Esophagus squamous epithelium (tissue), 5 donors: ENCODE measurements at regions not wholly inside any gene's neighbourhood (a gene's known extent, or its start where the extent isn't known, plus 50 kb on each side); places are given as distances from the start of the nearest gene placed in this dataset.
"Not testable (repeated sequence)": the region's sequence is repeated elsewhere in the genome, so short reads cannot be mapped to it uniquely, and the experiment has no call there.

Experiments
- DNase-seq: peaks from one replicate; lab custom pipeline; 2025; lab: John Stamatoyannopoulos, UW
- H3K27ac ChIP-seq, 4 donors: fragments of 200-600 bp; sonication (generic); one replicate each; pipeline ENCODE4 v1.5.1; 2016 to 2019; ENCODE audit warnings: mild to moderate bottlenecking in 1 of 4
- H3K27me3 ChIP-seq, 4 donors: fragments of 200-600 bp; sonication (generic); 1 replicate in 3 of 4; 2 replicates in 1 of 4; pipeline versions ENCODE4 v1.5.1 to v1.6.0; 2017 to 2021; ENCODE audit warnings: antibody characterized with exemption in 1 of 4
- H3K36me3 ChIP-seq, 3 donors: fragments of 200-600 bp; sonication (generic); one replicate each; pipeline ENCODE4 v1.5.1; 2016 to 2019
- H3K4me1 ChIP-seq, 3 donors: fragments of 200-600 bp; sonication (generic); one replicate each; pipeline ENCODE4 v1.5.1; 2017 to 2019
- H3K4me3 ChIP-seq, 4 donors: fragments of 200-600 bp; sonication (generic); 1 replicate in 3 of 4; 2 replicates in 1 of 4; pipeline ENCODE4 v1.5.1; 2016 to 2019; ENCODE audit warnings: mild to moderate bottlenecking in 2 of 4, moderate library complexity in 1 of 4
- H3K9me3 ChIP-seq, 3 donors: fragments of 200-600 bp; sonication (generic); one replicate each; pipeline ENCODE4 v1.5.1; 2016 to 2019
- POLR2A ChIP-seq, 4 donors: fragments of 450-650 bp; IDR thresholded peaks; one replicate each; pipeline ENCODE4 v1.6.1; 2017; ENCODE audit warnings: antibody characterized with exemption in 4 of 4, mild to moderate bottlenecking in 4 of 4, moderate library complexity in 3 of 4
- WGBS, 2 donors: methylation state at CpG; one replicate each; pipeline ENCODE4 v1.1.5; 2018; 5-methylcytosine and 5-hydroxymethylcytosine counted together
- intact Hi-C: fragments of 100-400 bp; cut with DNase I; formaldehyde crosslinking; loops from one replicate; pipeline ENCODE4 v1.15.0; 2022
- TF ChIP-seq, protein P1 (sequence below), 6 experiments: fragments of 450-650 bp in 4 of 6; fragments of 200-600 bp in 2 of 6; sonication (generic) in 2 of 6; IDR thresholded peaks; one replicate each; pipeline ENCODE4 v1.5.1; 2016 to 2019; ENCODE audit warnings: antibody characterized with exemption in 6 of 6, mild to moderate bottlenecking in 4 of 6, moderate library complexity in 4 of 6
- donor health status: DM: yes; HTN: yes; CAD: no.

DNA sequence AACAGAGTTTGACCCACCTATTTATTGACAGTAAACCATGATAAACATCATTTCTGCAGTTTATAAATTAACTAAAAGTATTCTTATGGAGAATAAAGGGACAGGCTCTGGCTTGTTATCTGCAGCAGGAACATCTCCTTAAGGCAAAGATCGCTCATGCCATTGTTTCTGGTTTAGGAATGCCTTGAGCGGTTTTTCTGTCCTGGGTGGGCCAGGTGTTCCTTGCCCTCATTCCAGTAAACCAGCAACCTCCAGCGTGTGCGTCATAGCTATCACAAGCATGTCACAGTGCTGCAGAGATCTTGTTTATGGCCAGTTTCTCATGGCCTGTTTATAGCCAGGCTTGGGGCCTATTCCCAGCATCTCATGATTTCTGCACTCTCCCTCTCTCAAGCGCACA is 521.7 kb downstream of the HINT1 start:
- Histone ChIP-seq H3K36me3 (no peaks in the 10 kb centered on the region), H3K9me3 (no peaks in the 10 kb centered on the region), H3K4me3 (no peak overlapping the region), H3K27me3 (no peaks in the 10 kb centered on the region), H3K4me1 (no peaks in the 10 kb centered on the region), H3K27ac (no peak overlapping the region)
- no peak for DNase-seq
- intact Hi-C loops, result no loop called here
- TF ChIP-seq, protein P1, sequence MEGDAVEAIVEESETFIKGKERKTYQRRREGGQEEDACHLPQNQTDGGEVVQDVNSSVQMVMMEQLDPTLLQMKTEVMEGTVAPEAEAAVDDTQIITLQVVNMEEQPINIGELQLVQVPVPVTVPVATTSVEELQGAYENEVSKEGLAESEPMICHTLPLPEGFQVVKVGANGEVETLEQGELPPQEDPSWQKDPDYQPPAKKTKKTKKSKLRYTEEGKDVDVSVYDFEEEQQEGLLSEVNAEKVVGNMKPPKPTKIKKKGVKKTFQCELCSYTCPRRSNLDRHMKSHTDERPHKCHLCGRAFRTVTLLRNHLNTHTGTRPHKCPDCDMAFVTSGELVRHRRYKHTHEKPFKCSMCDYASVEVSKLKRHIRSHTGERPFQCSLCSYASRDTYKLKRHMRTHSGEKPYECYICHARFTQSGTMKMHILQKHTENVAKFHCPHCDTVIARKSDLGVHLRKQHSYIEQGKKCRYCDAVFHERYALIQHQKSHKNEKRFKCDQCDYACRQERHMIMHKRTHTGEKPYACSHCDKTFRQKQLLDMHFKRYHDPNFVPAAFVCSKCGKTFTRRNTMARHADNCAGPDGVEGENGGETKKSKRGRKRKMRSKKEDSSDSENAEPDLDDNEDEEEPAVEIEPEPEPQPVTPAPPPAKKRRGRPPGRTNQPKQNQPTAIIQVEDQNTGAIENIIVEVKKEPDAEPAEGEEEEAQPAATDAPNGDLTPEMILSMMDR (IDR thresholded peaks at IDR 0.05), result no peak
- no peak for TF ChIP-seq POLR2A (IDR thresholded peaks at IDR 0.05)
- WGBS, 2 donors, result 77 to 85% methylated on average over 5 of the region's 5 CpGs

DNA sequence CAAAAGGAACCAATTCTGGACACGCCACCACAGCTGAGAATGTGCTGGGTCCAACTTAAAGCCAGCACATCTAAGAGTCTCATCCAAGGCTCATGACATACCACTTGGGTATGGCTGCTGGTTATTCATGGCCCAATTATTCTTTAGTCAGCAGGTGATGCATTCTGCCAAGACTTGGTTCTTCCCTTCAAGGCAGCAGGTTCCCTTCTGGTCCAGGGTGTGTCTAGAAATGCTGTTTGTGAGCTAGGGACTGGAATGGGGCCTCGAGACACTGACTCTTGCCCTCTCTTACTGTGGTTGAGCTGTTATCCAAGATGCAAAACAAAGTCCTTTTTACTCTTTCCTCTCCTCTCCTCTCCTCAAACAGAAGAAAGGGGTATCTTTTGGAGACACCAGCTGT is 522.6 kb downstream of the HINT1 start:
- no peaks in the 10 kb centered on the region for H3K27me3 ChIP-seq
- H3K4me3 ChIP-seq, result no peak overlapping the region
- TF ChIP-seq, protein P1 (IDR thresholded peaks at IDR 0.05), result no peak
- no peak for TF ChIP-seq POLR2A (IDR thresholded peaks at IDR 0.05)
- H3K9me3 ChIP-seq, result no peaks in the 10 kb centered on the region
- no peaks in the 10 kb centered on the region for H3K36me3 ChIP-seq
- no peak overlapping the region for H3K27ac ChIP-seq
- no peaks in the 10 kb centered on the region for H3K4me1 ChIP-seq
- WGBS, 2 donors, result 58 to 64% methylated on average over 2 of the region's 2 CpGs
- no peak for DNase-seq
- intact Hi-C loops, result no loop called here

DNA sequence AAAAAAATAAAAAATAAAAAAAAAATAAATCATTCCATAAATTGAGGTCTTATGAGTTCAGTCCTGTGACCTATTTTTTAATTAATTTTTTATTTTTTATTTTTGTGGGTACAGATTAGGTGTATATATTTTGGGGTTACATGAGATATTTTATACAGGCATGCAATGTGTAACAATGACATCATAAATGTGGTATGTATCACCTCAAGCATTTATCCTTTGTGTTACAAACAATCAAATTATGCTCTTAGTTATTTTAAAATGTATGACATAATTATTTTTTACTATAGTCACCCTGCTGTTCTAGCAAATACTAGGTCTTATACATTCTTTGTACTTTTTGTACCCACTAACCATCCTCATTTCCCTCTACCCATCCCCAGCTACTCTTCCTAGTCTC is 537.9 kb downstream of the HINT1 start:
- H3K27me3 ChIP-seq, result no peaks in the 10 kb centered on the region
- DNase-seq, result no peak
- H3K4me3 ChIP-seq, result no peak overlapping the region
- intact Hi-C loops, result no loop called here
- no peaks in the 10 kb centered on the region for H3K36me3 ChIP-seq
- TF ChIP-seq, protein P1 (IDR thresholded peaks at IDR 0.05), result no peak
- TF ChIP-seq POLR2A (IDR thresholded peaks at IDR 0.05), result no peak
- peaks cover 0 to 6% (median 0%) of the 10 kb centered on the region in 3 donors for H3K9me3 ChIP-seq
- no peak overlapping the region for H3K27ac ChIP-seq
- no peaks in the 10 kb centered on the region for H3K4me1 ChIP-seq

DNA sequence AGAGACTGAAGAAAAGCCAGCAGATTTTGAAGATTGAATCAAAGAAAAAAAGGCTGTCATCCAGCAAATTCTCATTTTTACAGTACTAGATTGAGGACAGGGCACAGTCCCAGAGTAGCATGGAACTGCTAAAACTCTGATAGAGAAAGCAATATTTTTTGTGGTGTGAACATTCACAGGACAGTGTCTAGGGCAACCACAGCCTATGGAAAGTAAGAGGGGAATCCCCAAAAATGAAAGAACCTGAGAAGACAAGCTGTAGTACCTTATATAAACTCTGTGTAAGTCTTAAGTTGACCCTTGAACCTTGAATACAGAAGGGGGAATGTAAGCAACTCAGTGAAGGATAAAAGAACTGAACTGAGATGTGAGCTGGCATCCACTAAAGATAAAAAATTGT is 540.3 kb downstream of the HINT1 start:
- H3K27me3 ChIP-seq, result no peaks in the 10 kb centered on the region
- no peaks in the 10 kb centered on the region for H3K9me3 ChIP-seq
- intact Hi-C loops, result no loop called here
- no peak for DNase-seq
- no peaks in the 10 kb centered on the region for H3K4me1 ChIP-seq
- H3K36me3 ChIP-seq, result no peaks in the 10 kb centered on the region
- no peak overlapping the region for H3K27ac ChIP-seq
- no peak overlapping the region for H3K4me3 ChIP-seq
- no peak for TF ChIP-seq POLR2A (IDR thresholded peaks at IDR 0.05)

DNA sequence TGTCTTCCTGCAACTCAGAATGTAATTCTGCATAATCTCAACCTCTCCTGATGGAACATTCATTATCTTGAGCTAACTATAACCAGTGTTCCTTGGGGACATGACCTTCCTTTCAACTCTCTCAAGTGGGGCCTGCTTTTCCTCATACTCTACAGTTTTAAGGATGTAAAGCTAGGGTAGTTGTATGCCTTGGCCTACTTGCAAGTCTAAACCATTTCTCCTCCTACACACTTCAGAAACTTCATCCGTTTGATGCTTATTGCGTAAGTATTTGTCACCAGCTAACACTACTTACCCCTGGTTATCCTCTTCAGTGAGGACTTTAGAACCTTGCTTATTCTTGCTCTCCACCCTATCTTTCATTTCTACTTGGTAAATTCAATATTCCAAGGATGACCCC is 548.9 kb downstream of the HINT1 start:
- Histone ChIP-seq H3K9me3 (no peaks in the 10 kb centered on the region), H3K4me1 (no peaks in the 10 kb centered on the region), H3K27me3 (no peaks in the 10 kb centered on the region), H3K27ac (no peak overlapping the region), H3K4me3 (no peak overlapping the region), H3K36me3 (no peaks in the 10 kb centered on the region)
- intact Hi-C loops, result no loop called here
- DNase-seq, result no peak
- 57 to 70% methylated on average over 2 of the region's 2 CpGs for WGBS, 2 donors
- no peak for TF ChIP-seq POLR2A (IDR thresholded peaks at IDR 0.05)
- TF ChIP-seq, protein P1 (IDR thresholded peaks at IDR 0.05), result no peak

DNA sequence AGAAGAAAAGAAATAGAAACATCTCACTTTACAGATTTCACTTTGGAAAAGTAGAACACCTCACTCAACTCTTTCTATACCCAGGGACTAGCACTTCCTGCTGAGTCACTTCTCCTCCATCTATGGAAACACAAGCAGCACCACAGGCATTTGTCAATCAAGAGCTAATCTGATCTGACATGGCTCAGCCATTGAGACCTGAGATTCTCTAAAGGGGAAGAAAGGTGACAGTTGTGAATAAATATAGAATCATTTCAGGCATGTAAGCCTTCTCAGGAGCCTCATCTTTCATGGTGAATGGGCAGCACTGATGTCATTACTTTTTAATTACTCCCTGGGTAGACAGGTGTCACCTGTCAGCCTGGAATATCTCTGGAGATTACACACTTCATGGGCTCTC is 559.8 kb downstream of the HINT1 start:
- Histone ChIP-seq H3K27me3 (no peaks in the 10 kb centered on the region), H3K36me3 (no peaks in the 10 kb centered on the region), H3K27ac (no peak overlapping the region), H3K9me3 (no peaks in the 10 kb centered on the region), H3K4me3 (no peak overlapping the region), H3K4me1 (no peaks in the 10 kb centered on the region)
- no peak for DNase-seq
- TF ChIP-seq, protein P1 (IDR thresholded peaks at IDR 0.05), result no peak
- no peak for TF ChIP-seq POLR2A (IDR thresholded peaks at IDR 0.05)
- intact Hi-C loops, result no loop called here

DNA sequence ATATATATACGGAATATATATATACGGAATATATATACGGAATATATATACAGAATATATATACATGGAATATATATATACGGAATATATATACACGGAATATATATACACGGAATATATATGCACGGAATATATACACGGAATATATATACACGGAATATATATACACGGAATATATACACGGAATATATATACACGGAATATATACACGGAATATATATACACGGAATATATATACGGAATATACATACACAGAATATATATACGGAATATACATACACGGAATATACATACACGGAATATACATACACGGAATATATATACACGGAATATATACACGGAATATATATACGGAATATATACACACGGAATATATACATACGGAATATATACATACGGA is 568.4 kb downstream of the HINT1 start:
- DNase-seq, intact Hi-C loops, H3K4me3 ChIP-seq, H3K27ac ChIP-seq, H3K9me3 ChIP-seq, H3K27me3 ChIP-seq, H3K4me1 ChIP-seq, H3K36me3 ChIP-seq: not testable (repeated sequence)
- 94 to 95% methylated on average over 25 of the region's 25 CpGs for WGBS, 2 donors
